HG03460 (cell line): ENCODE measurements at regions not wholly inside any gene's neighbourhood (a gene's known extent, or its start where the extent isn't known, plus 50 kb on each side); places are given as distances from the start of the nearest gene placed in this dataset.
"Not testable (repeated sequence)": the region's sequence is repeated elsewhere in the genome, so short reads cannot be mapped to it uniquely, and the experiment has no call there.

Source experiments
- ATAC-seq: cut with Tn5 transposase; IDR thresholded peaks from one replicate; pipeline ENCODE4 v1.9.1; 2021; ENCODE audit not compliant: unreplicated experiment

DNA sequence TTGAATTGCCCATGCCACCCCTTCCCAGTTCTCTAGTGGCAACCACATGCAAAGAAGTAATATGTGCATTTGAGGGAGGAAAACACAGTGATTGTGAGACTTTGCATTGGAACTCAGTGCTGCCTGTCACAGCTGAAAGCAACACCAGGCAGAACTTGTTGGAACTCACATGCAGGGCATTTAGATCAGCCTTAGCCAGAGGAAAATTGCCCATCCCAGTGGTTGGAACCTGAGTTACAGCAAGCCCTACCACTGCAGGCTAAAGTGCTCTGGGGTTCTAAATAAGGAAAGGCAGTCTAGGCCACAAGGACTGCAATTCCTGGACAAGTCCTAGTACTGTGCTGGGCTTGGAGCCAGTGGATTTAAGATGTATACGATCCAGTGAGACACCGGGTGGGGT lies 245.3 kb upstream of the UFL1 start:
- ATAC-seq: no peak

DNA sequence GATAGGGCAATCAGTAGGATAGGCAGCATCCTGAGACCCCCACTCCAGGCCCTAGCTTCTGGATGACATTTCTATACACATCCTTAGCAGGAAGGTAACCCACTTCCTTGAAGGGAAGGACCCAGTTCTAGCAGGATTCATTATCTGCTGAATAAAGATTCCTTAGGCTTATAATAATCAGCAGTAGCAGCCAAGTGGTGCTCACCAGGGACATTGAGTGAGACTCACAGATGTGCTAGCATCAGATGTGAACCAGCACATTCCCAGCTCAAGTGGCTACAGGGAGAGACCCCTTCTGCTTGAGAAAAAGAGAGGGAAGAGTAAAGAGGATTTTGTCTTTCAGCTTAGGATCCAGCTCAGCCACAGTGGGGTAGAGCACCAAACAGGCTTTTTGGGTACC lies 244.8 kb upstream of the UFL1 start:
- no peak for ATAC-seq

- no peak for ATAC-seq
Measured at GRCh38 chr6:96279084-96279483, 242.5 kb upstream of the UFL1 start.

- ATAC-seq: no peak
Measured at GRCh38 chr6:96286503-96286902, 235.1 kb upstream of the UFL1 start.

- no peak for ATAC-seq
Measured at GRCh38 chr6:96299525-96299924, 222.1 kb upstream of the UFL1 start.

- no peak for ATAC-seq
Measured at GRCh38 chr6:96301023-96301422, 220.6 kb upstream of the UFL1 start.

GRCh38 chr6:96301781-96302180 lies 219.8 kb upstream of the UFL1 start:
- ATAC-seq: no peak

DNA sequence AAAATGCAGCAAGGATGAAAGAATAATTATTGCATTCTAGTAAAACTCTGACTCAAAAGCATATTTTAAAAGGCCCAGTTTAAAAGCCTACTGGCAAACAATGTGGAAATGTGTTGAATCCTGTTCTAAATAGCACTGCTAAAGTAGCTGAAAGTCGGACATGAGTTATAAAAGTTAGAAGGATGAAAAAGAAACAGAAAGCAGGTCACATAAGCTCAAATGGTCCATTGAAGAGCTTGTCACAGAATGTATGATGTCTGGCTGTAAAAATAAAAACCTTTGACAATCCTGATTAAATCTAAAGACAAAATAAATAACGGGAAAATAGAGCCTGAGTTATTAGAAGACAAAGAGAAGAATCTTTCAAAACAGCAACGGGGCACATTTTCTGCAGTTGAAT lies 218.6 kb upstream of the UFL1 start:
- ATAC-seq: no peak

DNA sequence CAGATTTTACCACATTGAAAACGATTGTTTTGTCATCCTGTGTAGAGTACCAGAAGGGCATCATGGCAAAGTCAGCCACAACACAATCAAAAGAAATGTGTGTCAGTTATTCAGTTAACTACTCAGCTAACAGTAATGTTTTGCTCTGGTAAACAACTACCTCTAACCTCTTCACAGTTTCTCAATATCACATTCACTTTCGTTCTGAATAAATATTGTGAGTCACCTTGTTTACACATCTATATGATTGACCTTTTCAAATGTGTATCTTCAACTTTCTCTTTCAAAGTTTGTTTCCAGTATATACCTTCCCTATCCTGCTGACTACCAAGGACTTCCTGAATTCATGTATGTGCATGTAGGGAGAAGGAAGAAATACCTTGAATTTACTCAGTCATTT lies 216.6 kb upstream of the UFL1 start:
- peak; percentile 87 for ATAC-seq

DNA sequence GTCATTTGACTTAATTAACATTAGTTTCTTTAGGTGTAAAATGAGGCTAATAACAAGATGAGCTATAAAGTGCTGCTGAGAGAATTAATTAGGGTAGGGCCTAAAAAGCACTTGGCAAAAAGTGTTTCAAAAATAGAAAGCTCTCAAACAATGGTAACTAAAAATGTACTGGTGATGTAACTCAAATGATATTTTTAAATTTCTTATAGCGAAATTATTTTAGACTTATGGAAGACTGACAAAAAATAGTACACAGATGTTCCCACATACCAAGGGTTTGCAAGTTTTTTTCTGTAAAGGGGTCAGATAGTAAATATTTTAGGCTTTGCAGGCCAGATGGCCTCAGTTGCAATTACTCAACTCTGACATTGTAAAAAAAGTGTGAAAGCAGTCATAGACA lies 190.7 kb upstream of the UFL1 start:
- no peak for ATAC-seq

DNA sequence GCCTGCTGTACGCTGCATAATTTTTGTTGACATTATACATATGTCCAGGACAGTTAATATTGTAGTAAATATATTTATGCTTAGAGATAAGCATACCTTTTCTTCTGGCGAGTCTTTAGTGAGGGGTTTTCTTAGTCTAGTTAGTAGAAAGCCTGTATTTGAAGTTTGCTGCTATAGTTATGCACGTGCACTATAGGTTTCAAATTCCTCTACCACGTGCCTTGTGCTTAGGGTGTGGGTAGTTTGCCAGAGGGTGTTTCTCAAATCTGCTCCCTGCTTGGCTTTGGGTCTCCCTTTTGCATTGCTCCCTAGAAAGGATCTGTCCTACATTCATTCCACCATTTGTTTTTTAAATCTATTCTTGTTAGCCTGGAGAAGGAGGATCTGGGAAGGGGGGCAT lies 181.4 kb upstream of the UFL1 start:
- no peak for ATAC-seq

DNA sequence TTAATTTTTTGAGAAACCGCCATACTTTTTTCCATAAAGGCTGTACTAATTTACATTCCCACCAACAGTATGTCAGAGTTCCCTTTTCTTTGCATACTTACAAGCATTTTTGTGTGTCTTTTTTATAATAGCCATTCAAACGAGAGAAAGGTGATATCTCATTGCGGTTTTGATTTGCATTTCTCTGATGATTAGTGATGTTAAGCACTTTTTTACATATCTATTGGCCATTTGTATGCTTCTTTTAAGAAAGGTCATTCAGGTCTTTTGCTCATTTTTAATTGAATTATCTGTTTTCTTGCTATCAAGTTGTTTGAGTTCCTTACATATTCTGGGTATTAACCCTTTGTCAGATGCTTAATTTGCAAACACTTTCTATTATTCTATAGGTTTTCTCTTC lies 176.1 kb upstream of the UFL1 start:
- ATAC-seq: no peak

DNA sequence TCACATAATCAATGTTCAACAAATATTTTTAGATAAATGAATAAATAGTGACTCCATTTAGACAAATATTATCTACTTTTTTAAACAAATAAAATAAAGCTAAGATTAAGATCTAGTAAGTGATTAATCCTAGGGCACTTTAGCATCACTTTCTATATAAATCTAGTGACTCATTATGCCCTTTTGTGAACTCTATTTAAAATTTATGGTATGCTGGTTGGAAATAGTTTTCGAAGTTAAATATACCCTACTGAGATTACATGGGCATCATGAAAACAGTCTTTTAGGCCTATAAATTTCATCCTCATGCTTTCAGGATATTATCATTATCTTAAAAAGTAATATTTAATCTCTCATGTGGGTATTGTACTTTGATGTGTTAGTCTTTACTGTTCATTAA lies 140.4 kb upstream of the UFL1 start:
- no peak for ATAC-seq

GRCh38 chr6:96391776-96392360 lies 129.7 kb upstream of the UFL1 start:
- no peak for ATAC-seq

GRCh38 chr6:96394727-96395126 lies 126.9 kb upstream of the UFL1 start:
- ATAC-seq: no peak

- no peak for ATAC-seq
Measured at GRCh38 chr6:96410467-96410866, 111.1 kb upstream of the UFL1 start.

DNA sequence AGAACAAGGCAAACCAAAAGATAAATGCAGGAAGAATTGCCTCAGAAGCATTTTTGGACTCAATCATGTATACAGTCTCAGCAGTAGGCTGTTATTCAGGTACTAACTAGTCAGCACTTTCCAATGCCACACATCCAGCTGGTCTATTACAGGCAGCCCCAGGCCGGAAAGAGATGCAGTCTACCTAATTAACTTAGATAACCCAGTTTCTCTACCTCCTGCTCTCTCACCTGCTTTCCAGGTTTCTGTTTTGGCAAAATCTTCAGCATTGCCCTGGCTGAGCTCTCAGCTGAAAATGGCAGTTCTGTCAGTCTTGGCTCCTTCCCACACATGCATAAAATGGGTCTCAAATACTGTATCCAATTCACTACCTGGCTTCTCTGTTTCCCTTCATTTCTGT lies 101.3 kb upstream of the UFL1 start:
- ATAC-seq: no peak

DNA sequence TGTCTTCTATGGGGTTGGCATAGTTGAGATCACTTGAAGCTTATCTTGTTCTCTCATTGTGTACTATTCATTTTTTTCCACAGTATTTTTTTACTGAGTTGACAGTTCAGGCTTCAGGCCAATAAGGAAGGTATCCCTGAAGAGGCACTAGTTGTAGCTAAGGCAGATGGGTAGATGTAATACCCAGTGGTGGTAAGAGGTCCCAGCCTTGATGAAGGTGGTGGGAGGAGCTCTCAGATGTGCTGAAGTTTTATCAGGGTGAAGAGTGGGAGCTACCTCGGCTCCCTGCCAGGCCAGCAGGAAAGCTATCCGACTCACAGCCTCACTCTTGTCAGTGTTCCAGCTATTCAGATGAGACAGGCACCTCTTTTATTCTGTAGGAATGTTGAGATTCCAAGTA lies 87.7 kb upstream of the UFL1 start:
- no peak for ATAC-seq

- no peak for ATAC-seq
Measured at GRCh38 chr6:96436398-96436797, 85.2 kb upstream of the UFL1 start.

DNA sequence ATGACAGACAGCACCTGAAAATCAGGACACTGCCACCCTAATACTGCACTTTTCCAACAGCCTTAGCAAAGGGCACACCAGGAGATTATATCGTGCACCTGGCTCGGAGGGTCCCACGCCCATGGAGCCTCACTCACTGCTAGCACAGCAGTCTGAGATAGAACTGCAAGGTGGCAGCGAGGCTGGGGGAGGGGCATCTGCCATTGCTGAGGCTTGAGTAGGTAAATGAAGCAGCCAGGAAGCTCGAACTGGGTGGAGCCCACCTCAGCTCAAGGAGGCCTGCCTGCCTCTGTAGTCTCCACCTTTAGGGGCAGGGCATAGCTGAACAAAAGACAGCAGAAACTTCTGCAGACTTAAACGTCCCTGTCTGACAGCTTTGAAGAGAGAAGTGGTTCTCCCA lies 84.4 kb upstream of the UFL1 start:
- ATAC-seq: not testable (repeated sequence)

- ATAC-seq: no peak
Measured at GRCh38 chr6:96450082-96450769, 71.4 kb upstream of the UFL1 start.

DNA sequence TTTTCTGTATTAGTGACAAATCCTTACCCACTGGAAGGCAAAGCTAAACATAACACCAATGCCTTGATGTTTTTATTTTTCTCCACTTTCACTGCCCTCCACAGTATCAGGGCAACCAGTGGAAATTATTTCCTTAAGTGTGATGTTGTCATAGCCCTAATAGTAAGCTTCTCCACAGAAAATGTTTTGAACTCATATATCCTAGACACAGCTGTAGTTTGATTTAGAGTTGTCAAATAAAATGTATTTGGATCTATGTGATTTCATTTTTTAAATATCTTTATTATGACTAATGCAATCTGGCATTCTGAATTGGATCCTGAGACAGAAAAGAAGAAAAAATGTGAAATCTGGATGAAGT lies 70.9 kb upstream of the UFL1 start:
- ATAC-seq: no peak

GRCh38 chr6:96458771-96459170 lies 62.8 kb upstream of the UFL1 start:
- ATAC-seq: no peak
